BLaER1 (cell line): ENCODE measurements at regions not wholly inside any gene's neighbourhood (a gene's known extent, or its start where the extent isn't known, plus 50 kb on each side); places are given as distances from the start of the nearest gene placed in this dataset.

ENCODE experiments used
- H3K27ac ChIP-seq: shearing (Covaris generic); formaldehyde crosslinking; 2 replicates; pipeline ENCODE4 v1.8.1; 2022
- H3K27me3 ChIP-seq: shearing (Covaris generic); formaldehyde crosslinking; 2 replicates; pipeline ENCODE4 v1.8.1; 2022
- H3K36me3 ChIP-seq: shearing (Covaris generic); formaldehyde crosslinking; 2 replicates; pipeline ENCODE4 v1.8.1; 2022
- H3K4me1 ChIP-seq: shearing (Covaris generic); formaldehyde crosslinking; 2 replicates; pipeline ENCODE4 v1.8.1; 2022
- H3K4me2 ChIP-seq: shearing (Covaris generic); formaldehyde crosslinking; 2 replicates; pipeline ENCODE4 v1.8.1; 2022
- H3K4me3 ChIP-seq: shearing (Covaris generic); formaldehyde crosslinking; 2 replicates; pipeline ENCODE4 v1.8.1; 2022
- H3K9ac ChIP-seq: shearing (Covaris generic); formaldehyde crosslinking; 2 replicates; pipeline ENCODE4 v1.8.1; 2022
- H3K9me3 ChIP-seq: shearing (Covaris generic); formaldehyde crosslinking; 2 replicates; pipeline ENCODE4 v1.8.1; 2022
- H4K20me1 ChIP-seq: shearing (Covaris generic); formaldehyde crosslinking; 2 replicates; pipeline ENCODE4 v1.8.1; 2022
- Cebpa-rat ChIP-seq: shearing (Covaris generic); IDR thresholded peaks from 2 replicates; pipeline ENCODE4 v1.8.1; 2022

DNA sequence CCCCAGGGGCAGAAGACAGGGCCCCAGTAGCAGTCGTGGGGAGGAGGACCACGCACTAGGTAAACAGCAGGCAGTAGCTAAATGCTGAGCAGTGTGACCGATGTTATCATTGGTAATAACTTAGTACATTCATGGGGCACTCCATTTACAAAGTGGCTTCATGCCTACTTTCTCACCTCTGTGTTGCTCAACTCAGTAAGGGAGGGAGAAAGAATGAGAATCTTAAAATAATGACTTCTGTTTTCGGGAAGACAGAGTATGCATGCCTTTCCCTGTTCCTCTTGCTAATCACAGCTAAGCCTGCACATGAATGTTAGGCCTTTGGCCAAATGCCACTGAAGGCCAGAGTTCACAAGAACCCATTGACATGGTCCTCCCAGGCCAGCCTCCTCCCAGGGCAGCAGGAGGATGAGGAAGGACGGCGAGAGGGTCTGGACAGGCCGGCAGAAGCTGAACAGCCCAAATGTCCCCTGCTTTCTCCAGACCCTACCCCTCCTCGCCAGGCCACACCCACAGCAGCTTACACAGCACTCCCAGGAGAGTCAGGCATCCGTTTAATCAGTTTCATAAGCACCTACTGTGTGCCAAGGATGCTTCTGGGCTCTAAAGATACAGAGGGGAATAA lies 183.4 kb downstream of the ANKRD60 start:
- Histone ChIP-seq H3K9me3 (peaks cover 2% of the 10 kb centered on the region; the same call in 1 of the 2 replicates), H3K27ac (no peak overlapping the region), H3K27me3 (no peaks in the 10 kb centered on the region), H3K4me2 (no peak overlapping the region), H3K4me1 (peaks cover 13% of the 10 kb centered on the region), H4K20me1 (no peaks in the 10 kb centered on the region), H3K9ac (no peak overlapping the region), H3K36me3 (no peaks in the 10 kb centered on the region), H3K4me3 (no peak overlapping the region)
- no peak for TF ChIP-seq Cebpa-rat

DNA sequence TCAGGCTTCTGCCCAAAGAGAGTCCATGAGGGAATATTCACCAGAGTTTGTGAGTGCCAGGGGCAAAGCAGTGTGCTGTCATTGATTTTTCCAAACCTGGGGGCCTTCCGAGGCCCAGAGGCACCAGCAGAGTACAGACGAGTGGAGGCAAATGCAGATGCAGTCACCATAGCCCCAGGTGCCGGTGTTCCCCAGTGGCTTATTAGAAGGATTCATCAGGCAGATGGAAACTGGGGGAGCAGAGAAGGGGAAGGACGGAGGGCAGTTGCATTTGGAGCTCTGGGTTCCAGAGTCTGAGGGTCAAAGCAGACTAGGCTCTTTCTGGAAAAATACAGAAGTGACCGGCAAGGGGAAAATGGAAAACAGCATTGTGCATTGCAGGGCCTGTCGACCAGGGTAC lies 184.2 kb downstream of the ANKRD60 start:
- no peak overlapping the region for H3K4me2 ChIP-seq
- no peaks in the 10 kb centered on the region for H3K36me3 ChIP-seq
- peaks cover 13% of the 10 kb centered on the region for H3K4me1 ChIP-seq
- H3K9ac ChIP-seq = no peak overlapping the region
- no peak overlapping the region for H3K4me3 ChIP-seq
- no peak for TF ChIP-seq Cebpa-rat
- no peaks in the 10 kb centered on the region for H3K9me3 ChIP-seq
- H4K20me1 ChIP-seq = no peaks in the 10 kb centered on the region
- no peak overlapping the region for H3K27ac ChIP-seq
- no peaks in the 10 kb centered on the region for H3K27me3 ChIP-seq

DNA sequence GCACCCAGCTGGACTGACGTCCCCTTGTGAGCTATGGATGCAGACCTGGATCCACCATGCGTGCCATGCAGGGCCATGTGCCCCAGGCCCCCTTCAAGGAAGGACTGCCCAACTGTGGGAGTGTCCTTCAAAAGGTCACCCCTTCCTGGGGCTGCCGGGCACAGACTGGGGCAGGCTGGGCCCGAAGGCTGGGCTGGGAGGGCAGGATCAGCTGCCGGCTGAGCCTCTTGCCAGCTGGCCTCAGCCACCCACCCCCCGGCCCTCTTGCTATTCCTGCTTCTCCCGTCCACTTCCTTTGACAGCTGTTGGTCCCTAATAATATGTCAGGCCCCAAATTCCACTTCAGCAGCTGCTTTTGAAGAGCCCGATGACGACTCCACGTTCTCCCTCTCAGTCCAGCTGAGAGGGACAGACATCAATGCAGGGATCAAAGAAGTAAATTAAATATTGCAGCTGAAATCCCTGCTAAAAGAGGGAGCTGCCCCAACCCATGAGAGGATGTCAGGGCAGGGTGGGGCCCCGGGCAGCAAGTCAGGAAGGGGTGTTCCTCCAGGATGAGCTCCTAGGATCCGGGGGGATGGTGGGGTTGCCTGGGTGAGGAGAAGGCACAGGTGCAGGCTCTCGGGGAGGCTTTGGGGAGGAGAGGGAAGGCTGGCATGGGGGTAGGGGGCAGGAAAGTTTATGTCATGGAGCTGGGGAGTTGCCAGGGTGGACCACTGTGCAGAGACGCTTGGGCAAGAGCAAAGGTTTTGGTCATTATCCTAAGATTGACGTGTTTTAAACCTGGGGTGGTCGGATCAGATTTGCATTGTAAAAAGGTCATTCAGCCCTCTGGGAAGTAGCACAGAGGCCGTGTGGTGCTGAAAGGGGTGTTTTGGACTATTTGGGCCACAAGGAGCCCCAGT lies 185.0 kb downstream of the ANKRD60 start:
- TF ChIP-seq Cebpa-rat = no peak
- Histone ChIP-seq H3K27ac (no peak overlapping the region), H3K4me1 (peaks cover 17% of the 10 kb centered on the region), H3K4me2 (no peak overlapping the region), H4K20me1 (no peaks in the 10 kb centered on the region), H3K27me3 (no peaks in the 10 kb centered on the region), H3K36me3 (no peaks in the 10 kb centered on the region), H3K9ac (no peak overlapping the region), H3K9me3 (no peaks in the 10 kb centered on the region), H3K4me3 (no peak overlapping the region)

DNA sequence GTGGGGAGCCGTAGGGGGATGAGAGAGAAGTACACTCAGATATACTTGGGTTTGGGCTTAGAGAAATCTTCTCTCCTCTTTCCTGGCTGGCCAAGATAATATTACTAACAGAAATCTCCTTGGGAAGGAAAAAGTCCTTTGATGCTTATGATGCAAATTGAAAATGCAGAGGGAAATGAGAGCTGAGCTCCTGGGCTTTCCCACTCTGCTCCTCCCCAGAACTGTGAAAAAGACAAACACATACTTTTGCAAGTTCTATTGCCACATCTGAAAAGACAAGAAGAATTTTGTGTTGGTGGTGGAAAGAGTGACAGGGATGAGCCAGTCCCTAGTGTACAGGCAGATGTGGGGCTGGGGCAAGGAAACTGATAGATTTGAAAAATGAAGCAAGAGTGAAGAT lies 185.9 kb downstream of the ANKRD60 start:
- H4K20me1 ChIP-seq = no peaks in the 10 kb centered on the region
- peaks cover 26% of the 10 kb centered on the region for H3K4me1 ChIP-seq
- H3K27me3 ChIP-seq = no peaks in the 10 kb centered on the region
- no peak overlapping the region for H3K27ac ChIP-seq
- H3K36me3 ChIP-seq = no peaks in the 10 kb centered on the region
- no peak for TF ChIP-seq Cebpa-rat
- no peak overlapping the region for H3K4me2 ChIP-seq
- H3K4me3 ChIP-seq = no peak overlapping the region
- no peaks in the 10 kb centered on the region for H3K9me3 ChIP-seq
- no peak overlapping the region for H3K9ac ChIP-seq

DNA sequence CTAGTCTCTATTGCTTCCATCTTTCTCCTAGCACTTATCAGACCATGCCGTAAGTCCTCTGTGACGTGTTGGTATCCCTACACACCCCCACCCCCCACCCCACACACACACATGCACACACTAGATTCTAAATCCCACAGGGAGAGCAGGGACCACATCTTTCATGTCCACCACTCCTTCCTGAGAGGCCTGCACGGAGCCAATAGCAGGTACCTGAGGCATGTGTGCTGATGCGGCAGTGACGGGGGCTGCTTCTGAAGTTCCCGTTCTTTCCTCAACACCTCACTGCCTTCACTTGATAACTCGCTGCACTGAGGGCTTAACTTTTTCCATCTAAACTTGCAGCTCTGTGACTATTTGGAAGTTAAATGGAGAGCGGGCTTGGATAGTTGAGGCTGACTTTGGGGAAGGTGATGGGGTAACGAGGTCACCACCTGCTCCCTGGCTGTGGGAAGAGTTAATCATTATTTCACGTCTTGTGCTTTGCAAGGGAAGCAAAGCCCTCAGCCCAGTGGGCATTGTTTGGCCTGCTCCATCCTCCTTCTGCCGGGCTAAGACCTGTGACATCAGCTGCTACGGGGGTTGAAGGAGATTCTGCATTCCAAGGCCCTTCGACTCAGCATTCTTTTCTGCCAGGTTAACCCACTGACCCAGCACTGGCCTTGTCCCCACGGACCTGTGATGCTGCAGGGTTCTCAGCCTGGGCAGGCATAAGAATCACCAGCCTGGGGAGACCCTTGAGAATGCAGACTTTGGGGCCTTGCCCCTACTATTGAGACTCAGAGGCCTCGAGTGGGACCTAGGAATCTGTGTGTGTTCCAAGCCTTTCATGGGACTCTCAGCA lies 187.8 kb downstream of the ANKRD60 start:
- no peaks in the 10 kb centered on the region for H3K27me3 ChIP-seq
- H3K9me3 ChIP-seq = no peaks in the 10 kb centered on the region
- no peak overlapping the region for H3K9ac ChIP-seq

DNA sequence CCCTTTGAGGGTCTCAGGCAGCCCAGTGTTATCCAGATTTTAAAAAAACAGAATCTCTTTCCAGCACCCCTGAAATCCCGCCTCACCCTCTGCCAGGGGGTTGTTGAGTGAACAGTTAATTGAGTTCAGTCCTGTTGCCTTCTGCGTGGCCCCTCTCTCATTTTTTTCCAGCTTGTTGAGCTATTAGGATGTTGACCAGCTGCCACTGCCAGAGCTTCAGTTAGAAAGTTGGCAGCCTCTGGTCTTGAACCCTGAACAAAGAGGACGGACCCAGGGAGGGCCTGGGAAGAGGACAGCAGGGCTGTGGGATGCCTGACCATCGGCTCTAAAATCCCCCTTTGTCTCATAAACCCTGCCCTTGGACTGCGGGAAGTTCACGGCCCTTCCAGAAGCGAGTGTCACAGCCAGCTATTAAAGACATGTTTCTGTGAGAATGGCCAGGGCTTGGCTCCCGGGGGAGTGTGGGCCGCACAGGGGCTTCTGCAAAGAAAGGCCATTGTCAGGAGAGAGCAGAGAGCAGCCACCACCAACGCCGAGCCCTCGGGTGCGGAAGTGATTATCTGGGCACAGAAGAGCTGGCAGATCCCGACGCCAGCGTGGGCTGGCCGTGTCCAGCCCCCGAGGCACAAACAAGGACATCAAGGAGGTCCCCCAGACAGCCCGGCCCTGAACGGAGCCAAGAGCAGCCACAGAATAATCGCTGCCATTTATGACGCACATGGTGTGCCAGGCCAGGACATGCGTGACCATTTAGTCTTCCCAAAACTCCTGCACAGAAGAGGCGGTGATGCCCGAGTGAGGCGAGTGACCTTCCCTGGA lies 189.0 kb downstream of the ANKRD60 start:
- H3K27ac ChIP-seq = no peak overlapping the region
- no peak overlapping the region for H3K9ac ChIP-seq
- TF ChIP-seq Cebpa-rat = no peak
- H3K4me2 ChIP-seq = no peak overlapping the region
- H3K9me3 ChIP-seq = no peaks in the 10 kb centered on the region
- H3K36me3 ChIP-seq = no peaks in the 10 kb centered on the region
- no peak overlapping the region for H3K4me3 ChIP-seq
- peaks cover 23% of the 10 kb centered on the region for H3K4me1 ChIP-seq
- H4K20me1 ChIP-seq = no peaks in the 10 kb centered on the region
- no peaks in the 10 kb centered on the region for H3K27me3 ChIP-seq

More for the DNA sequence above, 187.8 kb downstream of the ANKRD60 start:
- Histone ChIP-seq H3K4me2 (no peak overlapping the region), H3K4me1 (peaks cover 23% of the 10 kb centered on the region), H3K4me3 (no peak overlapping the region), H4K20me1 (no peaks in the 10 kb centered on the region), H3K27ac (no peak overlapping the region), H3K36me3 (no peaks in the 10 kb centered on the region)
- no peak for TF ChIP-seq Cebpa-rat

DNA sequence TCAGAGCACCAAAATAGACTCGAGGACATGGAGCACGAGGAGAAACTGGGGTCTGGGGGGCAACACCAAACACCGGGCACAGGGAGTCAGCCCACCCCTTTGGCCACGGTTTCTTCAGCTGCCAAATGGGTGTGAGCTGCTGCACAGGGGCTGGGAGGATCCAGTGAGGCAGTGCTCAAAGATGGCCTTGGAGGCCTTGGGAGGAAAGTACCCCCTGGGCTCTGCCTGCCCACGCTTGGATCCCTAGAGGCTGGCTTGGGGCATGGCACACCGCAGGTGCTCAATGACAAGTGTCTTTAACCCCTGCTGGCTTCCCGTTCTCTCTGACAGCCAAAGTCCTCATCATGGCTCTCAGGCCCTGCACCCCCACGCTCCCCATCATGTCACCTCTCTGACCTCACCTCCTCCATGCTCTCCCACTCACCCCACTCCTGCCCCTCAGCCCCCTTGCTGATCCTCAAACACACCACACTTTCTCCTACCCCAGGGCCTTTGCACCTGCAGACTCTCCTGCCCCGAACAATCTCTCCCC lies 190.3 kb downstream of the ANKRD60 start:
- Histone ChIP-seq H3K27ac (no peak overlapping the region), H3K4me3 (no peak overlapping the region), H3K36me3 (no peaks in the 10 kb centered on the region), H3K4me1 (peaks cover 26% of the 10 kb centered on the region), H3K9me3 (no peaks in the 10 kb centered on the region), H3K9ac (no peak overlapping the region), H3K27me3 (no peaks in the 10 kb centered on the region), H4K20me1 (no peaks in the 10 kb centered on the region), H3K4me2 (peak overlapping the region; percentile 68)
- no peak for TF ChIP-seq Cebpa-rat

DNA sequence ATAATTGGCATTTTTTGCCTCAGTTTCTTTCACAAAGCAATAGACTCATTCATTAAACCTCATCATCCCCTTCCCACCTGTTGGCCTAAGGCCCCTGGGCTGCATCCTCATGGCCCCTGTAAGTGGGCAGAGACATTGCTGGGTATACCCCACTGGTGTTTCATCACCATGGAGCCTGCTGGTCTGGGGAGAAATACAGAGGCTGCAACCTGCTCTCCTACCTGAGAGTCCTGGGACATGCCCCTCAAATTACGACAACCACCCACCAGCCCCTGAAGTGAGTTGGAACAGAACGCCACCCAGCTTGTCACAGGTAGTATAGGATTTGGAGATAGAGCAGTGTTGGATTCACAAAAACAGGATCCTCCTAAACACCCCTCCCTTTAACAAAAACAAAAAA lies 190.8 kb downstream of the ANKRD60 start:
- Histone ChIP-seq H3K4me3 (no peak overlapping the region), H3K9me3 (no peaks in the 10 kb centered on the region), H3K9ac (no peak overlapping the region), H3K27me3 (no peaks in the 10 kb centered on the region), H3K4me2 (peak overlapping the region; percentile 68), H4K20me1 (no peaks in the 10 kb centered on the region), H3K36me3 (no peaks in the 10 kb centered on the region), H3K27ac (no peak overlapping the region), H3K4me1 (peaks cover 30% of the 10 kb centered on the region)
- TF ChIP-seq Cebpa-rat = no peak

DNA sequence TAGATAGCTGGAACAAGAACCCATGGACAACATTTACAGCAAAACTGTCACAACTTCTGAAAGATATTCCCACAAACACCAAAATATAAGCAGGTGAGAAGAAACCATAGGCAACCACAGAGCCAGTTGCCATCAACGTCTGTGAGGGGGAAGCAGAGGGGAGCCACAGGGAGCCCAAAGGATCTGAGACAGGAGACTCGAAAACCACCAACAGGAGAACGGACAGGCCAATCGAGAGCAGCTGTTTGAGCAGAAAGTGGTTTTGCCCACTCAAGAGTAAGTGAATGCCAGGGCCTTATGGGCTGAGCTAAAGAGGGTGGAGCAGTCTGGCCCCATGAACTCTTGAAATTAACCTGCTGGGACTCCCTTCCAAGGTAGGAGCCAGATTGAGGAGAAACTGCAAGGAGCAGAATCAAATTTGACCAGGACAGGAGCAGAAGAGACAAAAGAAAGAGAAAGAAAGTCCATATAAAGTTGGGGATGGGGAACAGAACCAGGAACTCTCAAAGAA lies 195.4 kb downstream of the ANKRD60 start:
- H3K9ac ChIP-seq = no peak overlapping the region
- no peaks in the 10 kb centered on the region for H3K27me3 ChIP-seq
- H3K4me1 ChIP-seq = peaks cover 33% of the 10 kb centered on the region
- no peaks in the 10 kb centered on the region for H3K9me3 ChIP-seq
- H3K27ac ChIP-seq = no peak overlapping the region
- H4K20me1 ChIP-seq = no peaks in the 10 kb centered on the region
- H3K36me3 ChIP-seq = no peaks in the 10 kb centered on the region
- TF ChIP-seq Cebpa-rat = no peak
- H3K4me2 ChIP-seq = peak overlapping the region; percentile 27; the same call in 1 of the 2 replicates
- no peak overlapping the region for H3K4me3 ChIP-seq
